ENCODE measurements at regions not wholly inside any gene's neighbourhood (a gene's known extent, or its start where the extent isn't known, plus 50 kb on each side); places are given as distances from the start of the nearest gene placed in this dataset.
"Not testable (repeated sequence)": the region's sequence is repeated elsewhere in the genome, so short reads cannot be mapped to it uniquely, and the experiment has no call there.

DNA sequence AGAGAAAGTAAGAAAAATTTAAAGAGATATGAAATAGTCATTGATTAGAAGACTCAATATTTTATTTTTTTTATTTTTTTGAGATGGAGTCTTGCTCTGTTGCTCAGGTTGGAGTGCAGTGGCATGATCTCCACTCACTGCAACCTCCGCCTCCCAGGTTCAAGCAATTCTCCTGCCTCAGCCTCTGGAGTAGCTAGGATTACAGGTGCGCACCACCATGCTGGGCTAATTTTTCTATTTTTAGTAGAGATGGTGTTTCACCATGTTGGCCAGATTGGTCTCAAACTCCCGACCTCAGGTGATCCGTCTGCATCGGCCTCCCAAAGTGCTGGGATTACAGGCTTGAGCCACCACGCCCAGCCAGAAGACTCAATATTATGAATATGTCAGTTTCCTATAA lies 672.6 kb downstream of the UQCRFS1 start:
- TF ChIP-seq, protein P1, sequence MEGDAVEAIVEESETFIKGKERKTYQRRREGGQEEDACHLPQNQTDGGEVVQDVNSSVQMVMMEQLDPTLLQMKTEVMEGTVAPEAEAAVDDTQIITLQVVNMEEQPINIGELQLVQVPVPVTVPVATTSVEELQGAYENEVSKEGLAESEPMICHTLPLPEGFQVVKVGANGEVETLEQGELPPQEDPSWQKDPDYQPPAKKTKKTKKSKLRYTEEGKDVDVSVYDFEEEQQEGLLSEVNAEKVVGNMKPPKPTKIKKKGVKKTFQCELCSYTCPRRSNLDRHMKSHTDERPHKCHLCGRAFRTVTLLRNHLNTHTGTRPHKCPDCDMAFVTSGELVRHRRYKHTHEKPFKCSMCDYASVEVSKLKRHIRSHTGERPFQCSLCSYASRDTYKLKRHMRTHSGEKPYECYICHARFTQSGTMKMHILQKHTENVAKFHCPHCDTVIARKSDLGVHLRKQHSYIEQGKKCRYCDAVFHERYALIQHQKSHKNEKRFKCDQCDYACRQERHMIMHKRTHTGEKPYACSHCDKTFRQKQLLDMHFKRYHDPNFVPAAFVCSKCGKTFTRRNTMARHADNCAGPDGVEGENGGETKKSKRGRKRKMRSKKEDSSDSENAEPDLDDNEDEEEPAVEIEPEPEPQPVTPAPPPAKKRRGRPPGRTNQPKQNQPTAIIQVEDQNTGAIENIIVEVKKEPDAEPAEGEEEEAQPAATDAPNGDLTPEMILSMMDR (IDR thresholded peaks at IDR 0.05) = not testable (repeated sequence)
- TF ChIP-seq POLR2A (IDR thresholded peaks at IDR 0.05) = not testable (repeated sequence)
